Upper lobe of left lung (tissue), 4 donors: ENCODE measurements at regions not wholly inside any gene's neighbourhood (a gene's known extent, or its start where the extent isn't known, plus 50 kb on each side); places are given as distances from the start of the nearest gene placed in this dataset.

Source experiments
- POLR2A ChIP-seq, 4 donors: fragments of 450-650 bp; IDR thresholded peaks; one replicate each; pipeline ENCODE4 v1.5.1; 2016 to 2017; ENCODE audit warnings: antibody characterized with exemption in 4 of 4, mild to moderate bottlenecking in 2 of 4
- TF ChIP-seq, protein P1 (sequence below), 6 experiments: fragments of 450-650 bp in 4 of 6; fragments of 200-600 bp in 2 of 6; sonication (generic) in 2 of 6; IDR thresholded peaks; one replicate each; pipeline ENCODE4 v1.5.1; 2016 to 2019; ENCODE audit warnings: antibody characterized with exemption in 6 of 6

- TF ChIP-seq POLR2A (IDR thresholded peaks at IDR 0.05) = no peak
- TF ChIP-seq, protein P1, sequence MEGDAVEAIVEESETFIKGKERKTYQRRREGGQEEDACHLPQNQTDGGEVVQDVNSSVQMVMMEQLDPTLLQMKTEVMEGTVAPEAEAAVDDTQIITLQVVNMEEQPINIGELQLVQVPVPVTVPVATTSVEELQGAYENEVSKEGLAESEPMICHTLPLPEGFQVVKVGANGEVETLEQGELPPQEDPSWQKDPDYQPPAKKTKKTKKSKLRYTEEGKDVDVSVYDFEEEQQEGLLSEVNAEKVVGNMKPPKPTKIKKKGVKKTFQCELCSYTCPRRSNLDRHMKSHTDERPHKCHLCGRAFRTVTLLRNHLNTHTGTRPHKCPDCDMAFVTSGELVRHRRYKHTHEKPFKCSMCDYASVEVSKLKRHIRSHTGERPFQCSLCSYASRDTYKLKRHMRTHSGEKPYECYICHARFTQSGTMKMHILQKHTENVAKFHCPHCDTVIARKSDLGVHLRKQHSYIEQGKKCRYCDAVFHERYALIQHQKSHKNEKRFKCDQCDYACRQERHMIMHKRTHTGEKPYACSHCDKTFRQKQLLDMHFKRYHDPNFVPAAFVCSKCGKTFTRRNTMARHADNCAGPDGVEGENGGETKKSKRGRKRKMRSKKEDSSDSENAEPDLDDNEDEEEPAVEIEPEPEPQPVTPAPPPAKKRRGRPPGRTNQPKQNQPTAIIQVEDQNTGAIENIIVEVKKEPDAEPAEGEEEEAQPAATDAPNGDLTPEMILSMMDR (IDR thresholded peaks at IDR 0.05) = no peak
These were observed 783.3 kb upstream of the CADM2 start for GRCh38 chr3:84175449-84175848.
